Skin of body (tissue), 1 donor: ENCODE measurements at regions not wholly inside any gene's neighbourhood (a gene's known extent, or its start where the extent isn't known, plus 50 kb on each side); places are given as distances from the start of the nearest gene placed in this dataset.
"Not testable (repeated sequence)": the region's sequence is repeated elsewhere in the genome, so short reads cannot be mapped to it uniquely, and the experiment has no call there.

Source experiments
- DNase-seq: peaks from one replicate; lab custom pipeline; 2025; lab: John Stamatoyannopoulos, UW

DNA sequence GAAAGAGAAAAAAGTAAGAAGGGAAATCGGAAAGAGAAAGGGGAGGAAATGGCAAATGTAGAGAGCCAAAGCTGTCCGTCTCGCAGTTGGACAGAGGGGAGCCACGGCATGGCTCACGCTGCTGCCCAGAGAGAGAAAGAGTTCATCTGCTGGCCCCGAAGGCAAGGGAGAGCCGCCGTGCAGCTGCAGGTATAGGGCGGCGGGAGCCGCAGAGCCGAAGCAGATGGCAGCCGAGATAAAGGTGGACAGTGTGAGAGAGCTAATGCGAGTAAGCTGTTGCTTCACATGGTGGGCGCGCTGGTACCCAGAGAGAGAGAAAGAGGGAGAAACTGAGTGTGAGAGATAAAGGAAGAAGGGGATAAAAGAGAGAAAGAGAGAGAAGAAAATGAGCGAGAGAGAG is 188.4 kb upstream of the PPP1R26 start:
- no peak for DNase-seq

DNA sequence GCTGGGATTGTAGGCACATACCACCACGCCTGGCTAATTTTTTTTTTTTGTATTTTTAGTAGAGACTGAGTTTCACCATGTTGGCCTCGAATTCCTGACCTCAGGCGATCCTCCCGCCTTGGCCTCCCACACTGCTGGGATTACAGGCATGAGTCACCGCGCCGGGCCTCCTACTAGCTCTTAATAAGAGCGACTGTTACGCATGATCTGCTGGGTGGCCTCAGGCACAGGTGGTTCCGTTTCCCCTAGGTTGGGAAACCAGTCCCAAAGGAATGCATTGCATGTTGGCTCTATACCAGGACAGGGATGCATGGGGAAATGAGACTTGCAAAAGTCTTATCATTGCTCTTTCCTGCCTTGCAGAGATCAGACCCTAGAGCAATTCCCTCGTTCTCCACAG is 184.7 kb upstream of the PPP1R26 start:
- no peak for DNase-seq

DNA sequence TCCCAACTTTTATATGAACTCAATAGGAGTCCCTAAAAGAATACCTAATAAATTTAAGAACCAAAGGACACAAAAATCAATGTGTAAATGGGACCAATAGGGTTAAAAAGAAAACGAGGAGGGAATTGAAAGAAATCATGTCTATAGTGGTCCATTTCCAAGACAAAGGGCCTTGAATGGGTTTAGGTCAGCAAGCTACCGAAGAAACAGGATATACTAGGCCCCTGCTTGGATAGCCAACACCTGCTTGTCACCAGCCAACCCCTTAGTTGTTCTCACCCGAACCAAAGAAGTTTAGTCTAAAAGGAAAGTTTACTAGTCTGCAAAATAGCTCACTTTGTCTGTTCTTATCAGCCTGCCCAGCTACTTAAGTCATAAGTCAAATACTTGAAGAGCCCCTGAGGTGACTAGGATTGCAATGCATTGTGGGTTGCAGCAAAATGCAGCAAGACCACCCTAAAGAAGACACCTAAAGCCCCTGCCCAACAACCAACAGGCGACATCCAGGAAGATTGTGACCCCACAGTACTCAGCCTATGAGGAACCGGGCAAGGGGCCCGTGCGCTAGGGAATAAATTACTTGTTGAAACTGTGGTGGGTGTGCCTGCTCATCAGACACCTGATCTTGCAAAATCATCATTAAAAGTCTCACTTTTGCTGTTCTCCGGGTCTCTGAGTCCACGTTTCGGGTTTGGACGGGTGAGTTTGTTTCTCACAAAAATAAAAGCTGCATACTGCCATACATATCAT is 183.9 kb upstream of the PPP1R26 start:
- no peak for DNase-seq

DNA sequence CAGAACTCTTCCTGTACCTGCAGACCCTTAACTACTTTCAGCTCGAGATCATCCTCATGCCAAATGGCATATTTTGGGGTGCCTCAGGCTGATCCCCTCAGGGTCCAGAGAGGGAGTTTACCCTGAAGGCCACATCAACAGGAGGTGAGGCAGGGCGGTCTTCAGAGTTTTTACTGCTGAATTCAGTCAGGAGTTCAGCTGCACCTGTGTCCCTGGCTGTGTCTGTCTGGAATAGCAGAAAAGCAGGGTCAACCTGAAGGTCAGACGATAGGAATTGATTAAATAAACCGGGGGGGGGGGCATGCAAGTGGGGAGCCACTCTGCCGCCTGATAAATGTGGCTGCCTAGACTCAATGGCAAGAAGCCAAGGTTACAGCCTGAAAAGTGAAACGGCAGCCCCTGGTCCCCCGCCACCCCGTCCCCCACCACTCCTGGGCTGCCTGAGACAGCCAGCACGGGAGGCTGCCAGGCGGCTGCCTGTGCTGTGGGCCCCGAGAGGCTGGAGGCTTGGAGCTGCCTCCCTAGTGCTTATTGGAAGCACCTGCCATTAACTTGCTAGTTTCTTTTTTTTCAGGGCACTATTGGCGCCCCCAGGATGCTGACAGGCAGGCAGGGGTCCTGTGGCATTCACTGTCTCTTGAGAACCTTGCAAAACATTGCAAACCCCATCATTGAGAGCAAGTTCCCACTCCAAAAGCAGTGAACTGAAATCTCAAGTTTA is 182.7 kb upstream of the PPP1R26 start:
- no peak for DNase-seq

DNA sequence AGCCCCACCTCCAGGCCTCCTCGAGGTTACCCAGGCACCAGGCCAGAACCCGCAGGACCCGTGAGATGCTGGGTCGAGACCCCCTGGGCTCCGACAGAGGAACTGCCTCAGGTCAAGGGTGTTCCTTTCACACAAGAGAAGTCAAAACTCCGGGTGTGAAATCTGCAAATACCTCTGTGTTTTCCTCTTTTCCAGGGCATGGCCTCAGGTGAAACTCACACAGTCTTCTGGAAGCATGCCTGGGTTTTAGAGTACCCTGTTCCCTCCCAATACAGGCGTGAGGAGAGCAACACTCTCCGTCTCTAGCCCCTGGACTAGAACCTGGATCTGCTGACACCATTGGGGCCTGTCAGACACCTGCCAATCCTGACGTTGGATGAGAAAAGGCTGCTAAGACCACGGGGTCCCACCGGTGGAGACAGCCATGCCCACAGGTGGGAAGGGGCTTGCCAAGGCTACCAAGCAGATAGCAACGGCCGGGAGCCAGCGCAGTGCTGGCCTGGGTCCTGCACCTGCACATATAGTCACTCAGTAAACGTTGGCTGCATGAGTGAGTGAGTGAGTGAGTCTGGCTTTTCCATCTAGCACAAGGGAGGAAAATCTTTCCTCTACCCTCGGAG is 182.0 kb upstream of the PPP1R26 start:
- DNase-seq, result no peak

DNA sequence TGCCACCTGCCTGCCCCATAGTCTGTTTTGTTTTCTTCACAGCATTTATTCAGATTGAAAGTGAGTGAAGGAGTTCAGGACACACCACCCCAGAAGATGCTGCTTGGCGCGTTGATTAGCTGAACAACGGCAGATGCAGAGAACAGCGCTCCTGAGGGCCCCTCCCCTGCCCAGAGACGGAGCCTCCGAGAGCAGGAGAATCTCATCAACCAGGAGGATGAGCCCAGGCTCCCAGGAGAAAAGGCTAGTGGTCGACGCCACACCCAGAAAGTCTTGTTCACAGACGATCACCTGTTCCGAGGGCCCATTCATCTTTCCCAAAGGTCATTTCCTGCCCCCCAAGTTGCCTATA is 180.4 kb upstream of the PPP1R26 start:
- no peak for DNase-seq

DNA sequence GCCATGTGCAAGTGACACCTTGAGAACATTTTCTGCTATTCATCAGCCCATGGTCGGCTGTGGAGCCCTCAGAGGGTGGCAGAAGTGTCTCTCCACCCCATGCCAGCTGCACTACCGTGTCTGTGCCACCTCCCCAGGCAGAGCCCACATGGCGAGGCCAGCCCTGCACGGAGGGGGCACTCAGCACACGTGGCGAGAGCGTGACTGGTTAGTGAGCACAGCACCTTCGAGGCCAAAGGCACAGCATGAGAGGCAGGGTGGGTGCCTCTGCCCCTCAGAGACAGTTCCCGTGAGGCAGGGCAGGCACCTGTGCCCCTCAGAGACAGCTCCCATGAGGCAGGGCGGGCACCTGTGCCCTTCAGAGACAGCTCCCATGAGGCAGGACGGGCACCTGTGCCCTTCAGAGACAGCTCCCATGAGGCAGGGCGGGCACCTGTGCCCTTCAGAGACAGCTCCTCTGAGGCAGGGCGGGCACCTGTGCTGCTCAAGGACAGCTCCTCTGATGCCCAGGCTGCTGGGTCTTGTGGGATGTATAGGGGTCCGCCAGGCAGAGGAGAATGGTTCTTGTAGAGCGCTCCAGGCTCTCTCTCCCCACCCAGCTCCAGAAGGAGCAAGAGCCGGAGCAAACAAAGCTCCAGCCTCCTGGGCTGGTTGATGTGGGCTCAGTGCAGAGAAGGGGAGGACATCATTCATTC is 179.8 kb upstream of the PPP1R26 start:
- no peak for DNase-seq

DNA sequence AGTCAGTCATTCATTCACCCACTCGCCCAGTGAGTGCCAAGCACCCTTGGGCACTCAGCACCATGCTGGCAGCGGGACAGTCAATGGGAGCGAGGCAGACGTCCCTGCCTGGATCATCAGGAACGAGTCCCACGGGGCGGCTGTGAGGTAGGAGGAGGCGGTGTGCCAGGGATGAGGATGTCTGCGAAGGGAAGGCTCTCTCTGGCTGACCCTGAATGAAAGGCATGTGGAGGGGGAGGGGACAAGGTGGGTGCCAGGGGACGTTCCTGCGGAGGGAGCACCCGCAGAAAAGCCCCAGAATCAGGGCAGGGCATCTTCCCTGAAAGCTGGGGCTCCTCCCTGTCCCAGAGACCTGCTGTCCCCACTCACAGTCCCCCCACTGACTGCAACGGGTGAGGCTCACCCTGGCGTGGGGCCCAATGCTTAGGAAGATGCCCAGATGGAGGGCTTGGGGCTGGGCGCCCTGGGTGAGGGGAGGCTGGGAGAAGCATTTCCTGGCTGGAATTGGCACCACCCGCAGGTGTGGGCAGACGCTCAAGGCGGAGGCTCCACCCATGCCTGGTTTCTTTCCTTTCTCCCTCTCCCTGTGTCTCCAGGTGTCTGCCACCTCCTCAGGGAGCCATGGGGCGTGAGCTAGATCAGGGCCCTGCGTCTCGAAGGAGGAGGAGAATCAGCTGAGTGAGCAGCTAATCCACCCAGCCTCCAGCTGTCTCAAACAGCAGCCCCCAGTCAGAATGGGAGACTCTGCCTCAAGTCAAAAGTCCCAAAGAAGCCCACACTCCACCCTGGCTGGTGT is 179.0 kb upstream of the PPP1R26 start:
- DNase-seq, result no peak

DNA sequence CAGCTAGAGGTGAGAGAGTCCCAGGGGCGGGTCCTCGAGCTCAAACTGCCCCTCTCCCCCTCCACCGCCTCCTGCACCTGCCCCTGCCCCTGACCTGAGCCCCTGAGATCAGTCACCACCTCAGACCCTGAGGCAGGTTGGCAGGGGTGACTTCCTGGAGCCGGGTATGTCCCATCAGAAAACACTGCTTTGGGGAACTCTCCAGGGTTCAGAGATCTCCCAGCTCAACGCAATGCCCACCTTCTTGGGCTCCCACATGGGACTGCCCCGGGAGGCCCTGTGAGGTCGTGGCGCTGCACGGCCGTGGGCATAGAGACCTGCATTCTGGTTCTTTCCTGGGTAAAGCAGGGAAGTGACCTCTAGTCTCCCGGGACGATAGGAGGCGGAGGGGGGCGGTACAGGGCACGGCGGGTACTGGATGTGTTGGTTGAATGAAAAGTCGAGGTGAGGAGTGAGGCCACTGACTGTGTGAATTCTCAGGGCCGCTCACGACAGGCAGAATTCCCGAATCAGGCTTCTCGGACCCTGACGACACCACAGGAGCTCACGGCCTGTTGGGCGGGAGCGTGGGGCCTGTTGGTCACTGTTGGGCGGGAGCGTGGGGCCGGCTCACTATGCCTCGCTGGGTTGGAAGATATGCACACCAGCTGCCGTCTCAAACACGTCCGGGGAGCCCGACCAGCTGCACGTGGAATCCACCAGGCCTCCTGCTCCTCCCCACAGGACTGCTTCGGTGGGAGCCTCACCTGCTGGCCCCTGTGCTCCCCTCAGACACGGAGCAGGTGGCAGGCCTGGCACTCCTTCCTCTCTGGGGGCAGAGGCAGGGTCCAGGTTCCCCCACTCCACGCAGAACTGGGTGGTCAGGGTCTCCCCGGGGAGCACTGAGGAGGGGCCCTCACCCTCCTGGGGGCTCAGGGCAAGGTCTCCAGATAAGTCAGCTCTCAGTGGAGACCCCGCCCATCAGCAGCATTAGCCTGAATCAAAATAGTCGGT is 178.0 kb upstream of the PPP1R26 start:
- no peak for DNase-seq

DNA sequence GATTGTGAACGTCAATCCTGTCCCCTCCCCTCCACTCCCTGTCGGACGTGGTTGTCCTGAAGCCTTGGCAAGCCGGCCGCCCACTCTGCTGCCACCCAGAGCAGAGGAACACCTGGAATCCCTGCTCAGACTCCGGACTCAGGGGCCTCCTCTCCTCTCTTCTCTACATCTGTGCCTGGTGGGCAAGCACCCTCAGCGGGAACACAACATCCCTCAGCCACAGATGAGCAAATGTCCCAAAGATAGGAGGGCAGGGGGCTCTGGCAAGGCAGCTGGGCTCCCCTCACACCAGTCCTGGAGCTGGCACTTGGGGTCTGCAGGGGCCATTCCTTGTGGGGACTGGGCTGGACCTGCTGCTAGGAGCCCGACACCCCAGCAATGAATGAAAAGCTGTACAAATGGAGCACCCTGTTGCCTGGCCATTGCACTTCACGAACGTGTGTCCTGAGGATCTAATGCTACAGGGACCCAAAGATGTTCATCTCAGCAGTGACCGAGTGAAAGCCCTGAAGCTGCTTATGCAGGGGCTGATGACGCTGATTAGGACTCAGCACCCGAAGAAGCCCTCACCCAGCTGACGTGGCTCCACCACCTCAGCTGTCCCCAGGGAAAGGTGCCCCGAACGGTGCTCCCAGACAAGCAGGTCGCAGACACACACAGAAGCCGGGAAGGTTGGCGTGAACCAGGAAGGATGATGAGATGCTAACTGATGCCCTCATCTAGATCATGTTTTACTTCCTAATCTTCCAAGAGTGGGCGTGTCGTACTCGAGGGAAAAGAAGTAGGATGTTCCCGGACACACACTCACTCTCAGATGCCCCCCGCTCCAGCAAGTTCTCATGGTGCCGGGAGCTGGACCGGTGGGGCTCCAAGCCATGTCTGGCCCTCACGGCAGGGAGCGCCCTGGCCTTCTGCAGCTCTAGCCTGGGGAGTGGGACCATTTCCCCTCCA is 177.0 kb upstream of the PPP1R26 start:
- no peak for DNase-seq

DNA sequence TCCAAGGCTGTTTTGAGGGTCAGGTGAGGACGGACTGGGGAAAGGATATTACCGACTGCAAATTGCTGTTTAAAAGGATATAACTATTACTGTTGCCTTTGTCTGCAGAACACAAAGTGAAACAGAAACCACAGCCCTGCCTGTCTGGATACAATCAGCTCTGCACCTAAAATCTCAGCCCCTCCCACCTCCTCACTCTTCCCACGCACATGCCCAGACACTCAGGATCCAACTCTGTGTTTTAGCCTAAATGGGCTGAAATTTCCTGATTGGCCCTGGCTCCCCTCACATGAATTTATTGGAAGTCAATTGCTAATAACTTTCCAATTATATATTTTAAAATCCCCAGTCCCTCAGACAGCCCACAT is 176.3 kb upstream of the PPP1R26 start:
- DNase-seq, result no peak

DNA sequence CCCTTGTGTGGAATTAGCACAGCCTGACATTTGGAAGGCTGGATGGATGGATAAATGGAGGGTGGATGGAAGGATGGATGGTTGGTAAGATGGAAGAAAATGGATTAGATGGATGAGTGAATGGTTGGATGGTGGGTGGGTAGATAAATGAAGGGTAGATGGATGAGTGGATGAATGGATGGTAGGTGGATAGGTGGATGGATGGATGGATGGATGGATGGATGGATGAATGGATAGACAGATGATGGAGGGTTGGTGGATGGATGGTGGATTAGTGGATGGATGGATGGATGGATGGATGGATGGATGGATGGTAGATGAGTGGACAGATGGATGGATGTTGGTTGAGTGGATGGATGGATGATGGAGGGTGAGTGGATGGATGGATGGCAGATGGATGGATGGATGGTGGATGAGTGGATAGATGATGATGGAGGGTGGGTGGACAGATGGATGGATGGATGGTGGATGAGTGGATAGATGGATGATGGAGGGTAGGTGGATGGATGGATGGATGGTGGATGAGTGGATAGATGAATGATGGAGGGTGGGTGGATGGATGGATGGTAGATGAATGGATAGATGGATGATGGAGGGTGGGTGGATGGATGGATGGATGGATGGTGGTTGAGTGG is 175.6 kb upstream of the PPP1R26 start:
- DNase-seq, result no peak

DNA sequence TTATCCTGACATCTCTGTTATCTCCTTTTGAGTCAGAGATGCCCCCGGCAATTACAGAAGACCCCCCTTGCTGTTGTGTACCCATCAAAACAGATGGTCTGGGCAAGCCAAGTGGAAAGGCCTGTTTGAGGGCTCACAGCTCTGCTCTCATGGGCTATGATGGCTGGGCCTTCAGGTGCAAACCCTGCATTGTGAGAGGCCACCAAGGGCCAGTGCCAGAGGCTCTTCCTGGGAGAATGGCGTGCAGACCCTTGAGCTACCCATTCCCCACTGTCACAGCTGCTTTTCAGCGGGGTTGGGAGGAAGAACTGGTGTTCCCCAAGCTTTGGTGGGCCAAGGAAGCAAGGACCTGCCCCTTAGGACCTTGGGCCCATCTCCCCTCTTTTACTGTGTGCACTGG is 174.7 kb upstream of the PPP1R26 start:
- no peak for DNase-seq

DNA sequence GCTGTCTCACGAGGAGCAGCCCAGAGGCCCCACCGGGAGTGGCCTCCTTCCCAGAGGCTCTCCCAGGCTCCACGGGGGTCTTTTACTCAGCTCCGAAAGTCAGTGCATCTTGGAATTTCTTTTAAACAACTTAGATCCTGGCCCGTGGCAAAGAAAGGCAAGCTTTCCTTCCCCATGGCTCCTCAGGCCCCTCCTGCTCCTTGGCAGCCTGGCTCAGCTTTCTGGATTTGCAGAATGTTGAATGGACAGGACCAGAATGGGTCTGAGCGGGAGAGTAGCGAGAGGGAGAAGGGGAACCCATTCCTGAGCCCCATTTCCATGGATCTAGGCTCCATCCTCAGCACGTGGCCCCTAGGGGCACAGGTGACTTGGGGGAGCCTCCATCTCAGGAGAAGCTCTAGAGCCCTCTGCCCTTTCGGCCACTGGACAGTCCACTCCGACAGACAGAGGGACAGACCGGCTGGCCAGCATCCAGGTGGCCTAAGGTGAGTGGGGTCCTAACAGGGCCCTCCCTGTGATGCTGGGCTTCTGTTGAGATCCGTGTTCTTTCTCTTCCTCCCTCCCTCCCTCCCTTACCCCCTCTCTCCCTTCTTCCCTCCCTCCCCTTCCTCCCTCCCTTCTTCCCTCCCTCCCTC is 173.9 kb upstream of the PPP1R26 start:
- DNase-seq, result no peak

DNA sequence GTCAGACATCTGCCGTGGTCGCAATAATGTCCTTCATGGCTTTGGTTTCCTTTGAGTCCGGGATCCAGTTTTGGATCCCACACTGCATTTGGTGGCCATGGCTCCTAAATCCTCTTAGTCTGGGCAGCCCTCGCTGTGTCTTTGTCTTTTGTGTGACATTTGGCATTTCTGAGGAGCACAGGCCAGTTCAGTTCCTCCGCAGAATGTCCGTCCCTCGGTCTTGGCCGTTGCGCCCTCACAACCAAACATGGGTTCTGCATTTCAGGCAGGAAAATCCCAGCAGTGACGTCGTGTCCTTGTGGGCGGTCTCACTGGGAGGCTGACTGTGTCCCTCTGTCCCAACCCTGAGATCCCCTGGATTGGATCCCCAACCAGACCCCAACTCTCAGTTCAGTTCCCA is 172.9 kb upstream of the PPP1R26 start:
- no peak for DNase-seq

DNA sequence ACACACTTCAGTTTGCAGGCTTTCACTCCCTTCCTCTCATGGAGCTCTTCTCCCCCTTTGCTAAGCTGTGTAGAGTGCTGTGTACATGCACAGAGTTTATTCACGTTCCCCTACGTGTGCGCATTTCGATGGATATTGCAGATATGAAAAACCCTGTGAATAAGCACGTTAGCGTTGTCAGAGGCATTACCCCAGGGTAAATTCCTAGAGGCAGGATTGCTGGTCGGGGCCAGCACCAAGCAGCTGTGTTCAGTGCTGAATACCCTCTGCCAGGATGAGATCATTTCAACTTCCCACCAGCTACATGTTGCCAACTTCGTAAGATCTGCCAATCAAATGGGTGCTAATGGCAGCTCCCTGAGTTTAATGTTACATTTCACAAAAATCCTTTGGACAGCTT is 172.3 kb upstream of the PPP1R26 start:
- peak; percentile 3 for DNase-seq

DNA sequence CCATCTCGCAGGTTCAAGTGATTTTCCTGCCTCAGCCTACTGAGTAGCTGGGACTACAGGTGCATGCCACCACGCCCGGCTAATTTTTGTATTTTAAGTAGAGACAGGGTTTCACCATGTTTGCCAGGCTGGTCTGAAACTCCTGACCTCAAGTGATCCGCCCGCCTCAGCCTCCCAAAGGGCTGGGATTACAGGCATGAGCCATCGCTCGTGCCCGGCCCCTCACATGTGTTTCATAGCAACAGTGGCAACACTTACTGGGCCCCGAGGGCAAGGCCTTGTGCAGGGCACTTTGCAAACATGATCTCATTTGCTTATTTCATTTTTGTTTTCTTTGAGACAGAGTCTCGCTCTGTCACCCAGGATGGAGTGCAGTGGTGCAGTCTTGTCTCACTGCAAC is 171.7 kb upstream of the PPP1R26 start:
- not testable (repeated sequence) for DNase-seq
